Left lung (tissue), 4 donors: ENCODE measurements at regions not wholly inside any gene's neighbourhood (a gene's known extent, or its start where the extent isn't known, plus 50 kb on each side); places are given as distances from the start of the nearest gene placed in this dataset.

Source experiments
- ATAC-seq: fragments of 200-7000 bp; cut with Tn5 transposase; one replicate; pipeline ENCODE4 v1.9.1; 2020; ENCODE audit warnings: moderate library complexity
- DNase-seq, 4 donors: peaks; one replicate each; pipeline ENCODE4 v3.0.0-alpha.2; 2013 to 2020
- H3K27ac ChIP-seq, 2 donors: fragments of 200-600 bp; sonication (generic) in 1 of 2; one replicate each; pipeline versions ENCODE4 v1.5.0 to v1.8.0; 2020 to 2021
- H3K27me3 ChIP-seq, 2 donors: fragments of 200-600 bp; sonication (generic) in 1 of 2; one replicate each; pipeline versions ENCODE4 v1.5.0 to v1.8.0; 2020 to 2021
- H3K36me3 ChIP-seq, 2 donors: fragments of 200-600 bp; sonication (generic) in 1 of 2; one replicate each; pipeline versions ENCODE4 v1.5.0 to v1.8.0; 2020 to 2021
- H3K4me1 ChIP-seq, 2 donors: fragments of 200-600 bp; one replicate each; pipeline ENCODE4 v1.8.0; 2021
- H3K4me3 ChIP-seq, 2 donors: fragments of 200-600 bp; sonication (generic) in 1 of 2; one replicate each; pipeline versions ENCODE4 v1.5.0 to v1.8.0; 2020 to 2021; ENCODE audit warnings: mild to moderate bottlenecking in 1 of 2
- H3K9me3 ChIP-seq, 2 donors: fragments of 200-600 bp; sonication (generic) in 1 of 2; one replicate each; pipeline versions ENCODE4 v1.5.0 to v1.8.0; 2020 to 2021
- intact Hi-C, 2 donors: fragments of 100-400 bp; cut with DNase I; formaldehyde crosslinking; loops; one replicate each; pipeline versions ENCODE4 v1.11.2 to v1.14.2; 2022
- TF ChIP-seq, protein P1 (sequence below), 2 donors: fragments of 200-600 bp; sonication (generic) in 1 of 2; IDR thresholded peaks; one replicate each; pipeline versions ENCODE4 v1.5.0 to v1.8.0; 2021; ENCODE audit warnings: antibody characterized with exemption in 2 of 2
- donor health status: DM: no; HTN: yes; CAD: no.
- donor health status: DM: no; HTN: no; CAD: no.

DNA sequence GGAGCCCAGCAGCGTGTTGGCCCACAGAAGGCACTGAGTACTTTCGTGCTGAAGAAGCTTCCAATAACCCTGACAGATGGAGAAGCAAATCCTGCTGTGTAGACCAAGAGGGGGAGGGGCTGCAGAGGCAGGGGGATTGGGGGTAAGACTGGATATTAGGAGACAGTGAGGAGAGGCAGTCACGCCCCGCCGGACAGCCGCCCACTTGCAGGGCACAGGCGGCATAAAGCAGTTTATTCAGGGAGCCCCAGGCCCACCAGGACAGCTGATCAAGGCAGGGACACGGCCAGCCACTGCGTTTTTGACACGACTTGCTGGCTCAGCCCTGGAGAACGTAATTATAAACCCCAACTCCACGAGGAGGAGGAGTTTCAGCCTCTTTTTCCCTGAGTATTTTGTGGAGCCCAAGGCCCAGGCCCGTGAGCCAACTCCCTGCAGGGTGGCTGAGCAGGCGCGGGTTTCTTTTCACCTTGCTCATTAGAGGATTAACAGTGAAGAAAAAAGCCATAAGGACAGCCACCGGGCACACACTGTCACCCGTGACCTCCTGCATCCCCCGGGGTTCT is 177.9 kb downstream of the TFAP2C start:
- Histone ChIP-seq H3K27me3 (peaks cover 0 to 65% of the 10 kb centered on the region in 2 donors), H3K4me1 (no peaks in the 10 kb centered on the region), H3K27ac (no peak overlapping the region), H3K36me3 (no peaks in the 10 kb centered on the region), H3K9me3 (no peaks in the 10 kb centered on the region), H3K4me3 (no peak overlapping the region)
- no peak for DNase-seq
- no peak for ATAC-seq
- intact Hi-C loops: no loop called here
- TF ChIP-seq, protein P1, sequence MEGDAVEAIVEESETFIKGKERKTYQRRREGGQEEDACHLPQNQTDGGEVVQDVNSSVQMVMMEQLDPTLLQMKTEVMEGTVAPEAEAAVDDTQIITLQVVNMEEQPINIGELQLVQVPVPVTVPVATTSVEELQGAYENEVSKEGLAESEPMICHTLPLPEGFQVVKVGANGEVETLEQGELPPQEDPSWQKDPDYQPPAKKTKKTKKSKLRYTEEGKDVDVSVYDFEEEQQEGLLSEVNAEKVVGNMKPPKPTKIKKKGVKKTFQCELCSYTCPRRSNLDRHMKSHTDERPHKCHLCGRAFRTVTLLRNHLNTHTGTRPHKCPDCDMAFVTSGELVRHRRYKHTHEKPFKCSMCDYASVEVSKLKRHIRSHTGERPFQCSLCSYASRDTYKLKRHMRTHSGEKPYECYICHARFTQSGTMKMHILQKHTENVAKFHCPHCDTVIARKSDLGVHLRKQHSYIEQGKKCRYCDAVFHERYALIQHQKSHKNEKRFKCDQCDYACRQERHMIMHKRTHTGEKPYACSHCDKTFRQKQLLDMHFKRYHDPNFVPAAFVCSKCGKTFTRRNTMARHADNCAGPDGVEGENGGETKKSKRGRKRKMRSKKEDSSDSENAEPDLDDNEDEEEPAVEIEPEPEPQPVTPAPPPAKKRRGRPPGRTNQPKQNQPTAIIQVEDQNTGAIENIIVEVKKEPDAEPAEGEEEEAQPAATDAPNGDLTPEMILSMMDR (IDR thresholded peaks at IDR 0.05): no peak

DNA sequence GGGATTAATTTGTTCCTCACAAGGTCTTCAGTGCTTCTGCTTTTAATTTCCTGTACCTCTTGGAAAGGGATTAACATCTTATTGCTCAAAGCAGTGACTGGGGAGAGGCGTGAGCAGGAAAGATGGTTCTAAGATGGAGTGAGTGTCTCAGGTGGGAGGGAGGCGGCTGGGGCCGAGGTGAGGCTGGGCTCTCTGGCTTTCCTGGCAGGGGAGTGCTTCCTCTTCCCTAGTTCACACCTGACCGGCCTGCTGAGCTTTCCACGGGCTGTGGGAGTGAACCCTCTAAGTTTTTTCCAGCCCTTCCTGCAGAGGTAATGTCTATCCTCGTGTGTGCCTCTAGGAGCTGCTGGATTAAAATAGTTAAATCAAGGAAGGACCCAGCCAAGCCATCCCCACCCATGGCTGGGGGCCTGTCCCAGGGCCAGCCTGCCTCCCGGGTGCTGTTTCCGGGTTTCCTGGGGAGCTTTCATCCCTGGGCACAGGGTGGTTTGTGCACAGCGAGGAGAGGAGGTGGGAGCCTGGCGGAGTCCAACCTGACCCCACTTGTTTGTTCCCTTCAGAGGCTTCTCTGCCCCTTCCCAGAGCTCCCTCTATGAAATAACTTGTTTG is 179.1 kb downstream of the TFAP2C start:
- no peak overlapping the region for H3K4me3 ChIP-seq
- intact Hi-C loops: no loop called here
- TF ChIP-seq, protein P1 (IDR thresholded peaks at IDR 0.05): no peak
- H3K27me3 ChIP-seq: peaks cover 0 to 53% of the 10 kb centered on the region in 2 donors
- no peaks in the 10 kb centered on the region for H3K4me1 ChIP-seq
- H3K9me3 ChIP-seq: no peaks in the 10 kb centered on the region
- H3K27ac ChIP-seq: no peak overlapping the region
- H3K36me3 ChIP-seq: no peaks in the 10 kb centered on the region
- DNase-seq (no peak), ATAC-seq (no peak)

DNA sequence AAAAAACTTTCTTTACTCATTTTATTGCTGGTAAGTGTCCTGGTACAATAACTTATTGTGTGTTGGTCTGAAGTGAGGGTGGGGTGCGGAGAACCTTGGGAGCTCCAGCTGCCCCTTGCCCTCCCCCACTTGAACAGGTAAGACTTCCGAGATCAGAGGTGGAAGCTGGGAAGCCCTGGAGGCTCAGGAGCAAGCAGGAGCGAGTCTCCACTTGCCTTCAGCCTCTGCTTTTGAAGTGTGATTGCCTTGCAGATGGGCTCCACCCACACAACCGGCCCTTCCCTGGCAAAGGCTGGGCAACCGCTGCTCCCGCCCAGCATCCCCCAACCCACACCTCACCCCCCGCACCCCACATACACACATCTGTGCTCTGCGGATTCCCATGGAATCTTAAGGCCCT is 179.6 kb downstream of the TFAP2C start:
- Histone ChIP-seq H3K4me1 (no peaks in the 10 kb centered on the region), H3K27ac (no peak overlapping the region), H3K9me3 (no peaks in the 10 kb centered on the region), H3K4me3 (no peak overlapping the region), H3K27me3 (peaks cover 0 to 52% of the 10 kb centered on the region in 2 donors), H3K36me3 (no peaks in the 10 kb centered on the region)
- DNase-seq (no peak), ATAC-seq (no peak)
- intact Hi-C loops: no loop called here
- TF ChIP-seq, protein P1 (IDR thresholded peaks at IDR 0.05): no peak

DNA sequence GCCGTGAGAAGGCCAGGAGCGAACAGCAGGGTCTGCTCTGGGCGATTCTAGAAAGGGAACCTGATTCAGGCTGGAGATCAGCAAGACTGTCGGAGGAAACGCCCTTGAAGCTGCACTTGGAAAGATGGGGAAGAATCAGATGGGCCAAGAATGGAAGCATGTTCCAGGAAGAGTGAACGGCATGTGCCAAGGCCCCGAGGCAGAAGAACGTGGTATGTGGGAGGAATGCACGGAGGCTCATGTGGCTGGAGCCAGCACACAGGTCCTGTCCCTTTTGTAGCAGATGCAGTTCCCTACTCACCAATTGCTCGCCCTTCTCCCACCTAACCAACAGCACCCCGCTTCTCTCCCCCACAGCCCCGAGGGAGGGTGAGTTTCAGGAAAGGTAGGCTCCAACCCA is 180.6 kb downstream of the TFAP2C start:
- ATAC-seq: no peak

DNA sequence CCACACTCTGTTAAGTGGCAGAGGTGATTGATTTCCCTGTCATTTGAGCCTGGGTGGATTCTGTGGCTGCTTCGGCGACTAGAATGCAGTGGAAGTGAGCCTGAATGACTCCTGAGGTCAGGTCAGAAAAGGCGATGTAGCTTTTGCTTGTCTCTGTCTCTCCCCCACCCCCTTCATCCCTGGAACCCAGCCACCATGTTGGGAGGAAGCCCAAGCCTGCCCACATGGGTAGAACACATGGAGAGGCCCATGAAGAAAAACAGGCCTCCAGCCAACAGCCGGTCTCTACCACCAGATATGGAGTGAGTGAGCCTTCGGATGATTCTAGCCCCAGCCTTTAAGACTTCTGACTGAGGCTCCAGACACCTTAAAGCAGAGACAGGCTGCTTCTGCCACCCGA is 181.0 kb downstream of the TFAP2C start:
- Histone ChIP-seq H3K9me3 (no peaks in the 10 kb centered on the region), H3K4me1 (no peaks in the 10 kb centered on the region), H3K27ac (no peak overlapping the region), H3K27me3 (peaks cover 0 to 45% of the 10 kb centered on the region in 2 donors), H3K4me3 (no peak overlapping the region), H3K36me3 (no peaks in the 10 kb centered on the region)
- no peak for DNase-seq
- TF ChIP-seq, protein P1 (IDR thresholded peaks at IDR 0.05): no peak
- no peak for ATAC-seq
- intact Hi-C loops: no loop called here

More for the DNA sequence above, 180.6 kb downstream of the TFAP2C start:
- DNase-seq: no peak
- TF ChIP-seq, protein P1 (IDR thresholded peaks at IDR 0.05): no peak
- peaks cover 0 to 44% of the 10 kb centered on the region in 2 donors for H3K27me3 ChIP-seq
- no peak overlapping the region for H3K4me3 ChIP-seq
- H3K36me3 ChIP-seq: no peaks in the 10 kb centered on the region
- intact Hi-C loops: no loop called here
- no peaks in the 10 kb centered on the region for H3K9me3 ChIP-seq
- H3K4me1 ChIP-seq: no peaks in the 10 kb centered on the region
- no peak overlapping the region for H3K27ac ChIP-seq
